CD4-positive, alpha-beta T cell treated with Interleukin-12 subunit alpha and Interleukin-12 subunit beta, for 1 hour (primary cell): ENCODE measurements at regions not wholly inside any gene's neighbourhood (a gene's known extent, or its start where the extent isn't known, plus 50 kb on each side); places are given as distances from the start of the nearest gene placed in this dataset.
"Not testable (repeated sequence)": the region's sequence is repeated elsewhere in the genome, so short reads cannot be mapped to it uniquely, and the experiment has no call there.

Source experiments
- DNase-seq: peaks from one replicate; pipeline ENCODE4 v3.0.0-alpha.2; 2020

- no peak for DNase-seq
Measured at GRCh38 chr4:187883836-187884475, 111.6 kb upstream of the ZFP42 start.

GRCh38 chr4:187887906-187888305, 107.7 kb upstream of the ZFP42 start:
- DNase-seq = no peak

- no peak for DNase-seq
Measured at GRCh38 chr4:187889651-187890050, 105.9 kb upstream of the ZFP42 start.

GRCh38 chr4:187893418-187893817, 102.2 kb upstream of the ZFP42 start:
- no peak for DNase-seq

- DNase-seq = no peak
Measured at GRCh38 chr4:187903106-187903505, 92.5 kb upstream of the ZFP42 start.

GRCh38 chr4:187903700-187904099, 91.9 kb upstream of the ZFP42 start:
- DNase-seq = no peak

GRCh38 chr4:187908079-187908561, 87.5 kb upstream of the ZFP42 start:
- no peak for DNase-seq

- DNase-seq = no peak
Measured at GRCh38 chr4:187908731-187909130, 86.8 kb upstream of the ZFP42 start.

GRCh38 chr4:187910741-187911140, 84.8 kb upstream of the ZFP42 start:
- no peak for DNase-seq

- not testable (repeated sequence) for DNase-seq
Measured at GRCh38 chr4:187915406-187915805, 80.2 kb upstream of the ZFP42 start.

- DNase-seq = no peak
Measured at GRCh38 chr4:187919966-187920365, 75.6 kb upstream of the ZFP42 start.

GRCh38 chr4:187921946-187922623, 73.5 kb upstream of the ZFP42 start:
- no peak for DNase-seq

GRCh38 chr4:187929024-187929423, 66.5 kb upstream of the ZFP42 start:
- no peak for DNase-seq

GRCh38 chr4:187934766-187935165, 60.8 kb upstream of the ZFP42 start:
- DNase-seq = no peak

GRCh38 chr4:187937557-187937956, 58.0 kb upstream of the ZFP42 start:
- DNase-seq = no peak

- no peak for DNase-seq
Measured at GRCh38 chr4:187940299-187940698, 55.3 kb upstream of the ZFP42 start.

GRCh38 chr4:187942968-187943367, 52.6 kb upstream of the ZFP42 start:
- DNase-seq = no peak

- no peak for DNase-seq
Measured at GRCh38 chr4:187944179-187944578, 51.4 kb upstream of the ZFP42 start.
